Keratinocyte (primary cell): ENCODE measurements at regions not wholly inside any gene's neighbourhood (a gene's known extent, or its start where the extent isn't known, plus 50 kb on each side); places are given as distances from the start of the nearest gene placed in this dataset.

ENCODE experiments used
- DNase-seq: peaks from one replicate; pipeline ENCODE4 v3.0.0-alpha.2; 2011; ENCODE audit warnings: low read depth, missing footprints, low spot score
- FAIRE-seq: peaks from 2 replicates; lab custom pipeline; 2011; peaks lifted over from hg19 to GRCh38; lab: Jason Lieb, UNC
- H2AFZ ChIP-seq: 2 replicates; pipeline ENCODE4 v1.6.0; 2012; ENCODE audit warnings: low read length, control low read depth, inconsistent platforms; ENCODE audit not compliant: control insufficient read depth
- H3K27ac ChIP-seq: 2 replicates; pipeline ENCODE4 v1.5.1; 2011; ENCODE audit warnings: low read length; ENCODE audit not compliant: control insufficient read depth, insufficient read depth
- H3K27me3 ChIP-seq: 3 replicates; pipeline ENCODE4 v1.6.0; 2011; ENCODE audit warnings: low read length; ENCODE audit not compliant: control insufficient read depth, insufficient read depth; ENCODE audit errors: extremely low read depth
- H3K36me3 ChIP-seq, 2 experiments: 2 replicates in 1 of 2; 3 replicates in 1 of 2; pipeline ENCODE4 v1.5.1; 2011; ENCODE audit warnings: low read length in 2 of 2, mild to moderate bottlenecking in 1 of 2; ENCODE audit not compliant: control insufficient read depth in 2 of 2, insufficient read depth in 2 of 2; ENCODE audit errors: extremely low read depth in 1 of 2
- H3K4me1 ChIP-seq: 3 replicates; pipeline ENCODE4 v1.5.1; 2011; ENCODE audit warnings: low read length; ENCODE audit not compliant: control insufficient read depth, insufficient read depth; ENCODE audit errors: extremely low read depth
- H3K4me2 ChIP-seq: 3 replicates; pipeline ENCODE4 v1.6.0; 2011; ENCODE audit warnings: low read depth, low read length; ENCODE audit not compliant: control insufficient read depth, insufficient read depth; ENCODE audit errors: extremely low read depth
- H3K4me3 ChIP-seq, 3 experiments: fragments of 200-600 bp in 1 of 3; sonication (generic) in 1 of 3; 2 replicates in 2 of 3; 3 replicates in 1 of 3; pipeline ENCODE4 v1.5.1; 2011 to 2016; ENCODE audit warnings: low read length in 3 of 3, mild to moderate bottlenecking in 3 of 3, control low read depth in 2 of 3, inconsistent platforms in 1 of 3, low read depth in 1 of 3, mixed read lengths in 1 of 3, mixed run types in 1 of 3, moderate library complexity in 1 of 3; ENCODE audit not compliant: control insufficient read depth in 2 of 3, insufficient read depth in 2 of 3; ENCODE audit errors: extremely low read depth in 1 of 3
- H3K79me2 ChIP-seq: 2 replicates; pipeline ENCODE4 v1.6.0; 2012; ENCODE audit warnings: low read length; ENCODE audit not compliant: control insufficient read depth, insufficient read depth
- H3K9ac ChIP-seq: 3 replicates; pipeline ENCODE4 v1.6.0; 2011; ENCODE audit warnings: low read length; ENCODE audit not compliant: control insufficient read depth, insufficient read depth; ENCODE audit errors: extremely low read depth
- H3K9me1 ChIP-seq: 3 replicates; pipeline ENCODE4 v1.6.0; 2011; ENCODE audit warnings: low read length; ENCODE audit not compliant: control insufficient read depth, insufficient read depth; ENCODE audit errors: extremely low read depth
- H3K9me3 ChIP-seq: 2 replicates; pipeline ENCODE4 v1.5.1; 2012; ENCODE audit warnings: low read depth, low read length; ENCODE audit not compliant: control insufficient read depth
- H4K20me1 ChIP-seq: 3 replicates; pipeline ENCODE4 v1.6.0; 2011; ENCODE audit warnings: low read length; ENCODE audit not compliant: control insufficient read depth, insufficient read depth; ENCODE audit errors: extremely low read depth
- EZH2 ChIP-seq: IDR thresholded peaks from one replicate; pipeline ENCODE4 v1.6.1; 2012; ENCODE audit warnings: inconsistent platforms, mild to moderate bottlenecking, low read length, moderate library complexity
- dilution Hi-C: fragments of 300-500 bp; cut with MboI; formaldehyde crosslinking; loops from one replicate; pipeline ENCODE4 v1.7.0; 2020; ENCODE audit warnings: low sequenced_read_pairs; ENCODE audit not compliant: extremely low pct_ligation_motif_present
- TF ChIP-seq, protein P1 (sequence below), 3 experiments: IDR thresholded peaks in 1 of 3; conservative IDR thresholded peaks in 1 of 3; optimal IDR thresholded peaks in 1 of 3; 2 replicates in 2 of 3; 3 replicates in 1 of 3; pipeline versions ENCODE3 to v1.5.1; 2011; ENCODE audit warnings: low read length in 3 of 3, mild to moderate bottlenecking in 3 of 3, moderate library complexity in 2 of 3, control low read depth in 1 of 3, inconsistent platforms in 1 of 3; ENCODE audit not compliant: insufficient read depth in 2 of 3; ENCODE audit errors: extremely low read depth in 1 of 3

DNA sequence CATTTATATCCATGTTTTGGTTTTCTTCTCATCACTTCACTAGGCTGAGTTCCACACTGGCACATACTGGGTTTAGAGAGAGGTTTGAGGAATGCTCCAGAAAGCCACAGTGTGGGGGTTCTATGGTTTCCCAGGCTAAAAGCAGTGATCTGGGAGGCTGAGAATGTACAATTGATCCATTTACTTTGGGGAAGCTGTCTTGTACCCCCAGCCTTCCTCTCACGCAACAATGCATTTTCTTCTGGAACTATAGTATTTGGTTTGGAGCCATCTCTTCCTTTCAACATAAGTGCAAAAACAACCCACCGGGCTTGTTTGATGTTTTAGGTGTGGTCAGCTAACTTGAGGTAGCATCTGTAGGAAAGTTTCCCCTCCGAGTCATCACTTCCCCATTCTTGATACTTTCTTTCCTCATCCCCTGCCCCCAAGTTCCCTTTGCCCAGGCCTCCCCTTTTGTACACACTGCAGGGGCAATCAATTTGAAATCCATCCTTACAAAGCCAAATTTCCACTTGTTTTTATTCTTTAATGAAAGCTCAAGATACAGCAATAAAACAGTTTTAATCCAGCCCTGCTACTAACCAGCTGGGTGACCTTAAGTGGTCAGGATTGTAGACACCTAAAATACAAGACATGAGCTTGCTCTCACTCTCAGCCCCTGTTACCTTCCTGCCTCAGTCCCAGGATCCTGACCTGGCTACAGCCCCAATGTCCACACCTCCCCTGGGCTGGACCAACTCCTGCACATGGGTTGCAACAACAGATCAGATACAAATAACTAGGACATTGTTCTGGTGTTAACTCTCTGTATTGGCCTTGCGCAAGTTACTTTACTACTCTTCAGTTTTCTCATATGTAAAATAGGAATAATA lies 109.2 kb downstream of the FHDC1 start:
- no peaks in the 10 kb centered on the region for H3K4me1 ChIP-seq
- TF ChIP-seq, protein P1, sequence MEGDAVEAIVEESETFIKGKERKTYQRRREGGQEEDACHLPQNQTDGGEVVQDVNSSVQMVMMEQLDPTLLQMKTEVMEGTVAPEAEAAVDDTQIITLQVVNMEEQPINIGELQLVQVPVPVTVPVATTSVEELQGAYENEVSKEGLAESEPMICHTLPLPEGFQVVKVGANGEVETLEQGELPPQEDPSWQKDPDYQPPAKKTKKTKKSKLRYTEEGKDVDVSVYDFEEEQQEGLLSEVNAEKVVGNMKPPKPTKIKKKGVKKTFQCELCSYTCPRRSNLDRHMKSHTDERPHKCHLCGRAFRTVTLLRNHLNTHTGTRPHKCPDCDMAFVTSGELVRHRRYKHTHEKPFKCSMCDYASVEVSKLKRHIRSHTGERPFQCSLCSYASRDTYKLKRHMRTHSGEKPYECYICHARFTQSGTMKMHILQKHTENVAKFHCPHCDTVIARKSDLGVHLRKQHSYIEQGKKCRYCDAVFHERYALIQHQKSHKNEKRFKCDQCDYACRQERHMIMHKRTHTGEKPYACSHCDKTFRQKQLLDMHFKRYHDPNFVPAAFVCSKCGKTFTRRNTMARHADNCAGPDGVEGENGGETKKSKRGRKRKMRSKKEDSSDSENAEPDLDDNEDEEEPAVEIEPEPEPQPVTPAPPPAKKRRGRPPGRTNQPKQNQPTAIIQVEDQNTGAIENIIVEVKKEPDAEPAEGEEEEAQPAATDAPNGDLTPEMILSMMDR (optimal IDR thresholded peaks at IDR 0.05 in 1 of 3, IDR thresholded peaks at IDR 0.05 in 1 of 3, conservative IDR thresholded peaks at IDR 0.05 in 1 of 3; ENCODE audit: extremely low read depth in 1 of 3, insufficient read depth in 2 of 3, low read length in 3 of 3) = no peak
- no peak for TF ChIP-seq EZH2
- no peaks in the 10 kb centered on the region for H3K27me3 ChIP-seq
- DNase-seq (no peak), FAIRE-seq (no peak)
- no peaks in the 10 kb centered on the region for H3K79me2 ChIP-seq
- H3K36me3 ChIP-seq = no peaks in the 10 kb centered on the region
- dilution Hi-C loops = no loop called here
- H3K4me2 ChIP-seq = no peak overlapping the region
- no peak overlapping the region for H3K27ac ChIP-seq
- H4K20me1 ChIP-seq = no peaks in the 10 kb centered on the region
- H3K9me1 ChIP-seq = no peaks in the 10 kb centered on the region
- H3K9ac ChIP-seq = no peak overlapping the region
- no peaks in the 10 kb centered on the region for H3K9me3 ChIP-seq
- no peak overlapping the region for H3K4me3 ChIP-seq
- no peak overlapping the region for H2AFZ ChIP-seq

DNA sequence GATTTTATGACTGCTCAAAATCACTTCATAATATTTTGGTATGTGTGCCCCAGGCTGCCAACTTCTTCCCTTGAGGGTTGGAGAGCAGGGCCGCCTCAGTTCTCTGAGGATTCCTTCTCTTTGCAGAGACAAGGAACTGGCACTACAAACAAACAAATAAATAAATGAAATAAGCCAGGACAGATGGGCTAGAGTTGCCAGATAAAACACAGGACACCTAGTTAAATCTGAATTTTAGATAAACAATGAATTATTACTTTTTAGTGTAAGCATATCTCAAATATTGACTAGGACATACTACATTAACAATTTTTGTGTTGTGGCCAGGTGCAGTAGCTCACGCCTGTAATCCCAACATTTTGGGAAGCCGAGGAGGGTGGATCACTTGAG lies 122.5 kb downstream of the FHDC1 start:
- Histone ChIP-seq H4K20me1 (no peaks in the 10 kb centered on the region), H3K9ac (no peak overlapping the region), H3K4me3 (no peak overlapping the region), H3K79me2 (no peaks in the 10 kb centered on the region), H3K9me3 (no peaks in the 10 kb centered on the region), H3K36me3 (no peaks in the 10 kb centered on the region), H2AFZ (no peak overlapping the region), H3K27ac (no peak overlapping the region), H3K4me2 (no peak overlapping the region), H3K9me1 (no peaks in the 10 kb centered on the region), H3K27me3 (peaks cover 12% of the 10 kb centered on the region), H3K4me1 (no peaks in the 10 kb centered on the region)
- no peak for FAIRE-seq
- TF ChIP-seq, protein P1 (optimal IDR thresholded peaks at IDR 0.05 in 1 of 3, IDR thresholded peaks at IDR 0.05 in 1 of 3, conservative IDR thresholded peaks at IDR 0.05 in 1 of 3; ENCODE audit: extremely low read depth in 1 of 3, insufficient read depth in 2 of 3, low read length in 3 of 3) = no peak
- TF ChIP-seq EZH2 = no peak
- dilution Hi-C loops = no loop called here
- DNase-seq = no peak
